ENCODE measurements at regions not wholly inside any gene's neighbourhood (a gene's known extent, or its start where the extent isn't known, plus 50 kb on each side); places are given as distances from the start of the nearest gene placed in this dataset.

DNA sequence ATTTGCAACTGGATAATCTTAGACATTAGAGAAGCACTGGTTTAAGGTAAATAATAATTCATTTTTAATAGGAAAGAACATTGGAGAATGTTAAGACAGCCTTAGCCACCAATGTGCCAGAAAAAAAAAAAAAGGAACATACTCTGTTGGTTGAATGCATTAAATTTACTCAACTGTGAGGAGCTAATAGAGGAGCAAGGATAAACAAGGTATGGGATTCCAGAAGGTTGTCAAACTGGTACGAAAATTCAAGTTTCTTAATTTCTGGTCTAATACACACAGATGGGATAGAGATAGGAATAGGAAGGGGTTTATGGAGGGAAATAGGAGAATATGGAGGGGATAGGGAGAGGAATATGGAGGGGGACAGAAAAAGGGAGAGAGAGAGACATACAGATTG lies 1096.6 kb downstream of the ARAP2 start:
- TF ChIP-seq POLR2A (IDR thresholded peaks at IDR 0.05), result no peak
- TF ChIP-seq, protein P1, sequence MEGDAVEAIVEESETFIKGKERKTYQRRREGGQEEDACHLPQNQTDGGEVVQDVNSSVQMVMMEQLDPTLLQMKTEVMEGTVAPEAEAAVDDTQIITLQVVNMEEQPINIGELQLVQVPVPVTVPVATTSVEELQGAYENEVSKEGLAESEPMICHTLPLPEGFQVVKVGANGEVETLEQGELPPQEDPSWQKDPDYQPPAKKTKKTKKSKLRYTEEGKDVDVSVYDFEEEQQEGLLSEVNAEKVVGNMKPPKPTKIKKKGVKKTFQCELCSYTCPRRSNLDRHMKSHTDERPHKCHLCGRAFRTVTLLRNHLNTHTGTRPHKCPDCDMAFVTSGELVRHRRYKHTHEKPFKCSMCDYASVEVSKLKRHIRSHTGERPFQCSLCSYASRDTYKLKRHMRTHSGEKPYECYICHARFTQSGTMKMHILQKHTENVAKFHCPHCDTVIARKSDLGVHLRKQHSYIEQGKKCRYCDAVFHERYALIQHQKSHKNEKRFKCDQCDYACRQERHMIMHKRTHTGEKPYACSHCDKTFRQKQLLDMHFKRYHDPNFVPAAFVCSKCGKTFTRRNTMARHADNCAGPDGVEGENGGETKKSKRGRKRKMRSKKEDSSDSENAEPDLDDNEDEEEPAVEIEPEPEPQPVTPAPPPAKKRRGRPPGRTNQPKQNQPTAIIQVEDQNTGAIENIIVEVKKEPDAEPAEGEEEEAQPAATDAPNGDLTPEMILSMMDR (IDR thresholded peaks at IDR 0.05 in 4 of 5, conservative IDR thresholded peaks at IDR 0.05 in 1 of 5), result no peak
